IMR-90 (cell line): ENCODE measurements at regions not wholly inside any gene's neighbourhood (a gene's known extent, or its start where the extent isn't known, plus 50 kb on each side); places are given as distances from the start of the nearest gene placed in this dataset.

Source experiments
- ATAC-seq: fragments of 200-7000 bp; cut with Tn5 transposase; 2 replicates; pipeline ENCODE4 v1.9.1; 2020; ENCODE audit warnings: low read depth, mild to moderate bottlenecking, moderate library complexity
- BruUV-seq: library from RNA; stranded (reverse); fragments of 400-500 nt; replicated peaks from 2 replicates; lab custom pipeline; 2021; lab: Mats Ljungman, UMichigan
- CTCF ChIA-PET: fragments of 300-600 bp; formaldehyde crosslinking; extraction: SDS; loops from one replicate; lab custom pipeline; 2021; ENCODE audit warnings: antibody characterized with exemption; lab: Yijun Ruan, JAX
- POLR2A ChIA-PET: fragments of 300-600 bp; sonication (Branson Sonifier 250); formaldehyde crosslinking; loops from one replicate; lab custom pipeline; 2022; ENCODE audit warnings: antibody characterized with exemption; ENCODE audit not compliant: unreplicated experiment; lab: Charles Lee
- DNase-seq: peaks from one replicate; pipeline ENCODE4 v3.0.0; 2013
- H2AFZ ChIP-seq: replicated peaks from 2 replicates; pipeline ENCODE3; 2013; ENCODE audit warnings: low read length, mild to moderate bottlenecking; ENCODE audit not compliant: poor library complexity
- H2AK5ac ChIP-seq: 2 replicates; pipeline ENCODE4 v1.6.1; 2013; ENCODE audit warnings: low read depth, low read length, inconsistent platforms
- H2AK9ac ChIP-seq: replicated peaks from 2 replicates; pipeline ENCODE3; 2013; ENCODE audit warnings: mild to moderate bottlenecking, low read depth, low read length, moderate library complexity; ENCODE audit not compliant: poor library complexity
- H2BK120ac ChIP-seq: 2 replicates; pipeline ENCODE4 v1.6.1; 2013; ENCODE audit warnings: low read depth, low read length, inconsistent platforms
- H2BK15ac ChIP-seq: 3 replicates; pipeline ENCODE4 v1.6.1; 2013; ENCODE audit warnings: low read depth, low read length, inconsistent platforms
- H2BK20ac ChIP-seq: 2 replicates; pipeline ENCODE4 v1.6.1; 2013; ENCODE audit warnings: low read depth, mild to moderate bottlenecking, inconsistent platforms, low read length, moderate library complexity
- H2BK5ac ChIP-seq: 2 replicates; pipeline ENCODE4 v1.6.1; 2013; ENCODE audit warnings: mild to moderate bottlenecking, low read depth, low read length, inconsistent platforms; ENCODE audit not compliant: poor library complexity, severe bottlenecking
- H3K14ac ChIP-seq: replicated peaks from 2 replicates; pipeline ENCODE4 v1.6.1; 2013; ENCODE audit warnings: low read depth, low read length, inconsistent platforms
- H3K18ac ChIP-seq: 2 replicates; pipeline ENCODE4 v1.6.1; 2013; ENCODE audit warnings: low read depth, low read length, control low read depth
- H3K23ac ChIP-seq: 2 replicates; pipeline ENCODE4 v1.6.1; 2013; ENCODE audit warnings: low read depth, low read length, inconsistent platforms
- H3K27ac ChIP-seq: 2 replicates; pipeline ENCODE4 v1.5.1; 2013; ENCODE audit warnings: mild to moderate bottlenecking, control low read depth, low read length; ENCODE audit not compliant: insufficient read depth
- H3K27me3 ChIP-seq: 2 replicates; pipeline ENCODE4 v1.6.1; 2013; ENCODE audit warnings: low read length; ENCODE audit not compliant: control insufficient read depth, insufficient read depth
- H3K36me3 ChIP-seq: 2 replicates; pipeline ENCODE4 v1.6.1; 2013; ENCODE audit warnings: low read length, mixed read lengths; ENCODE audit not compliant: control insufficient read depth, insufficient read depth
- H3K4ac ChIP-seq: 2 replicates; pipeline ENCODE4 v1.6.1; 2013; ENCODE audit warnings: low read depth, low read length, inconsistent platforms
- H3K4me1 ChIP-seq: 2 replicates; pipeline ENCODE4 v1.6.1; 2013; ENCODE audit warnings: low read length, mixed read lengths; ENCODE audit not compliant: control insufficient read depth, insufficient read depth
- H3K4me2 ChIP-seq: 2 replicates; pipeline ENCODE4 v1.6.1; 2013; ENCODE audit warnings: low read depth, mild to moderate bottlenecking, control low read depth, low read length, moderate library complexity
- H3K4me3 ChIP-seq: 2 replicates; pipeline ENCODE4 v1.5.1; 2013; ENCODE audit warnings: low read depth, mild to moderate bottlenecking, control low read depth, low read length, moderate library complexity; ENCODE audit not compliant: insufficient read depth
- H3K56ac ChIP-seq: 2 replicates; pipeline ENCODE4 v1.6.1; 2013; ENCODE audit warnings: low read length, inconsistent platforms; ENCODE audit not compliant: insufficient read depth; ENCODE audit errors: extremely low read depth
- H3K79me1 ChIP-seq, 2 experiments: 2 replicates each; pipeline ENCODE4 v1.6.1; 2013; ENCODE audit warnings: low read length in 2 of 2, inconsistent platforms in 1 of 2, low read depth in 1 of 2
- H3K9ac ChIP-seq: 2 replicates; pipeline ENCODE4 v1.6.1; 2013; ENCODE audit warnings: low read depth, low read length, control low read depth
- H3K9me1 ChIP-seq: 2 replicates; pipeline ENCODE4 v1.6.1; 2013; ENCODE audit warnings: low read length, inconsistent platforms; ENCODE audit not compliant: insufficient read depth
- H3K9me3 ChIP-seq: 2 replicates; pipeline ENCODE4 v1.6.1; 2013; ENCODE audit warnings: low read length; ENCODE audit not compliant: control insufficient read depth, insufficient read depth
- H4K20me1 ChIP-seq: 2 replicates; pipeline ENCODE4 v1.6.1; 2013; ENCODE audit warnings: low read length, inconsistent platforms; ENCODE audit not compliant: insufficient read depth
- H4K5ac ChIP-seq: 2 replicates; pipeline ENCODE4 v1.6.1; 2013; ENCODE audit warnings: mild to moderate bottlenecking, low read depth, low read length, control low read depth
- H4K8ac ChIP-seq, 2 experiments: 2 replicates each; pipeline ENCODE4 v1.6.1; 2013; ENCODE audit warnings: low read depth in 2 of 2, low read length in 2 of 2, control low read depth in 1 of 2, inconsistent platforms in 1 of 2
- H4K91ac ChIP-seq: 2 replicates; pipeline ENCODE4 v1.6.1; 2013; ENCODE audit warnings: low read depth, low read length, inconsistent platforms; ENCODE audit not compliant: insufficient read depth
- FOS ChIP-seq: fragments of 150-350 bp; IDR thresholded peaks from 2 replicates; pipeline ENCODE4 v1.6.1; 2016; ENCODE audit warnings: low read depth, low read length
- POLR2A ChIP-seq: IDR thresholded peaks from 2 replicates; pipeline ENCODE4 v1.6.1; 2012; ENCODE audit warnings: mild to moderate bottlenecking, low read depth, low read length
- WGBS, 2 experiments: methylation state at CpG; one replicate each; pipeline versions ENCODE4 v1.1.5 to v1.1.7; 2013; ENCODE audit warnings: missing lambda C conversion rate in 2 of 2; ENCODE audit not compliant: insufficient read length in 1 of 2; ENCODE audit errors: extremely low coverage in 2 of 2; 5-methylcytosine and 5-hydroxymethylcytosine counted together
- dilution Hi-C: fragments of 300-500 bp; cut with HindIII; formaldehyde crosslinking; loops from one replicate; pipeline ENCODE4 v1.14.3; 2018; ENCODE audit warnings: low sequenced_read_pairs; ENCODE audit not compliant: unreplicated experiment
- in situ Hi-C: fragments of 300-500 bp; cut with MboI; formaldehyde crosslinking; loops from 3 replicates; pipeline ENCODE4 v1.14.3; 2019; ENCODE audit warnings: low sequenced_read_pairs, inconsistent platforms, mixed read lengths
- intact Hi-C: fragments of 100-400 bp; cut with micrococcal nuclease; formaldehyde crosslinking; loops from 2 replicates; pipeline ENCODE4 v1.10.0; 2022

- no peak overlapping the region for H3K27ac ChIP-seq
Measured at GRCh38 chr15:39462691-39463090, 118.2 kb upstream of the THBS1 start.

More at GRCh38 chr15:39462691-39463090, 118.2 kb upstream of the THBS1 start:
- no peaks in the 10 kb centered on the region for H3K27me3 ChIP-seq
- H3K4me1 ChIP-seq = peaks cover 17% of the 10 kb centered on the region
- H3K9ac ChIP-seq = no peak overlapping the region
- no peak overlapping the region for H3K4me2 ChIP-seq
- peaks cover 5% of the 10 kb centered on the region; the same call in 1 of the 2 replicates for H3K9me1 ChIP-seq
- BruUV-seq = no TSS peak
- H2BK20ac ChIP-seq = no peak overlapping the region
- WGBS, 2 experiments = no CpG with 5 or more reads among the region's 1 CpG
- no peaks in the 10 kb centered on the region for H3K36me3 ChIP-seq
- no peaks in the 10 kb centered on the region for H3K79me1 ChIP-seq
- peak overlapping the region; percentile 76; the same call in 1 of the 2 replicates for H4K5ac ChIP-seq
- H2BK120ac ChIP-seq = peak overlapping the region; percentile 62; the same call in 1 of the 2 replicates
- in situ Hi-C loops = no loop called here
- H4K20me1 ChIP-seq = no peaks in the 10 kb centered on the region
- no peak for TF ChIP-seq POLR2A
- 0 out of 2 replicates have a peak, but pooled peaks have one; percentile 17 for TF ChIP-seq FOS
- H3K56ac ChIP-seq = no peak overlapping the region
- H3K4me3 ChIP-seq = no peak overlapping the region
- no peak overlapping the region for H2AK9ac ChIP-seq
- dilution Hi-C loops = no loop called here
- peak overlapping the region; percentile 58; the same call in 1 of the 2 replicates for H3K18ac ChIP-seq
- H3K23ac ChIP-seq = no peak overlapping the region; the same call in 1 of the 2 replicates
- no peak overlapping the region for H2AK5ac ChIP-seq
- intact Hi-C loops = no loop called here
- H3K4ac ChIP-seq = no peak overlapping the region
- peak; percentile 79 for DNase-seq
- CTCF ChIA-PET = no interaction called here
- no peak overlapping the region for H2AFZ ChIP-seq
- POLR2A ChIA-PET = no interaction called here
- H4K8ac ChIP-seq = no peak overlapping the region
- H2BK15ac ChIP-seq = no peak overlapping the region
- 0 out of 2 replicates have a peak overlapping the region, but pooled peaks have one; percentile 25 for H4K91ac ChIP-seq
- H3K14ac ChIP-seq = peak overlapping the region; percentile 12; the same call in 1 of the 2 replicates
- H3K9me3 ChIP-seq = peaks cover 4% of the 10 kb centered on the region
- H2BK5ac ChIP-seq = no peak overlapping the region
- no peak; the same call in 1 of the 2 replicates for ATAC-seq
